CD14-positive monocyte (primary cell): ENCODE measurements at regions not wholly inside any gene's neighbourhood (a gene's known extent, or its start where the extent isn't known, plus 50 kb on each side); places are given as distances from the start of the nearest gene placed in this dataset.

Experiments
- DNase-seq, 3 donors: peaks; one replicate each; pipeline ENCODE4 v3.0.0-alpha.2; 2011 to 2022
- H2AFZ ChIP-seq: 2 replicates; pipeline ENCODE4 v1.6.0; 2012; ENCODE audit warnings: mild to moderate bottlenecking, low read depth, low read length, inconsistent platforms; ENCODE audit not compliant: insufficient read depth, poor library complexity, severe bottlenecking
- H3K27ac ChIP-seq, 2 donors: 1 replicate in 1 of 2; 2 replicates in 1 of 2; pipeline ENCODE4 v1.5.1; 2012 to 2013; ENCODE audit warnings: low read length in 2 of 2, control low read depth in 1 of 2, inconsistent platforms in 1 of 2, low read depth in 1 of 2, mild to moderate bottlenecking in 1 of 2
- H3K27me3 ChIP-seq, 2 donors: one replicate each; pipeline versions ENCODE4 v1.6.0 to v1.6.1; 2011 to 2013; ENCODE audit warnings: low read length in 2 of 2; ENCODE audit not compliant: control insufficient read depth in 2 of 2, insufficient read depth in 2 of 2
- H3K36me3 ChIP-seq, 2 donors: replicated peaks in 1 of 2; 1 replicate in 1 of 2; 2 replicates in 1 of 2; pipeline versions ENCODE4 v1.5.1 to v1.6.1; 2012 to 2013; ENCODE audit warnings: low read length in 2 of 2, control low read depth in 1 of 2, inconsistent platforms in 1 of 2, mild to moderate bottlenecking in 1 of 2; ENCODE audit not compliant: insufficient read depth in 2 of 2, control insufficient read depth in 1 of 2
- H3K4me1 ChIP-seq, 2 donors: 1 replicate in 1 of 2; 2 replicates in 1 of 2; pipeline versions ENCODE4 v1.5.1 to v1.6.1; 2012 to 2013; ENCODE audit warnings: low read length in 2 of 2, control low read depth in 1 of 2, inconsistent platforms in 1 of 2, mild to moderate bottlenecking in 1 of 2, moderate library complexity in 1 of 2; ENCODE audit not compliant: insufficient read depth in 2 of 2, control insufficient read depth in 1 of 2
- H3K4me2 ChIP-seq: replicated peaks from 2 replicates; pipeline ENCODE3; 2012; ENCODE audit warnings: low read length, moderate library complexity, mild to moderate bottlenecking; ENCODE audit not compliant: poor library complexity, severe bottlenecking; ENCODE audit errors: extremely low read depth
- H3K4me3 ChIP-seq, 3 experiments: fragments of 200-600 bp in 1 of 3; sonication (generic) in 1 of 3; replicated peaks in 1 of 3; 1 replicate in 2 of 3; 2 replicates in 1 of 3; pipeline ENCODE4 v1.5.1; 2011 to 2013; ENCODE audit warnings: low read length in 3 of 3, mild to moderate bottlenecking in 3 of 3, control low read depth in 2 of 3, low read depth in 2 of 3, inconsistent platforms in 1 of 3, moderate library complexity in 1 of 3
- H3K79me2 ChIP-seq: 2 replicates; pipeline ENCODE4 v1.6.0; 2012; ENCODE audit warnings: mild to moderate bottlenecking, control low read depth, inconsistent platforms, low read length, moderate library complexity; ENCODE audit not compliant: insufficient read depth
- H3K9ac ChIP-seq: 2 replicates; pipeline ENCODE4 v1.6.0; 2017; ENCODE audit warnings: low read length, mild to moderate bottlenecking; ENCODE audit not compliant: insufficient read depth, poor library complexity, severe bottlenecking
- H3K9me3 ChIP-seq, 2 donors: replicated peaks in 1 of 2; 1 replicate in 1 of 2; 2 replicates in 1 of 2; pipeline versions ENCODE4 v1.5.1 to v1.6.1; 2012 to 2013; ENCODE audit warnings: low read length in 2 of 2, control low read depth in 1 of 2; ENCODE audit not compliant: control insufficient read depth in 1 of 2, insufficient read depth in 1 of 2
- H4K20me1 ChIP-seq: 2 replicates; pipeline ENCODE4 v1.6.0; 2012; ENCODE audit warnings: mild to moderate bottlenecking, low read length, control low read depth, moderate library complexity; ENCODE audit not compliant: insufficient read depth
- H3K27ac Mint-ChIP-seq, 7 donors: one replicate each; pipeline ENCODE4 v1.8.0; 2020; ENCODE audit warnings: mild to moderate bottlenecking in 7 of 7, mixed read lengths in 7 of 7, moderate library complexity in 6 of 7, inconsistent platforms in 2 of 7
- H3K27me3 Mint-ChIP-seq, 3 donors: one replicate each; pipeline ENCODE4 v1.8.0; 2021 to 2022; ENCODE audit warnings: low read depth in 3 of 3, mild to moderate bottlenecking in 3 of 3, mixed read lengths in 3 of 3, moderate library complexity in 3 of 3, inconsistent platforms in 1 of 3
- H3K36me3 Mint-ChIP-seq, 2 donors: one replicate each; pipeline ENCODE4 v1.8.0; 2020; ENCODE audit warnings: mixed read lengths in 2 of 2, inconsistent platforms in 1 of 2, mild to moderate bottlenecking in 1 of 2
- H3K4me1 Mint-ChIP-seq: one replicate; pipeline ENCODE4 v1.8.0; 2020; ENCODE audit warnings: mild to moderate bottlenecking, mixed read lengths
- H3K4me3 Mint-ChIP-seq, 2 donors: one replicate each; pipeline ENCODE4 v1.8.0; 2020; ENCODE audit warnings: mild to moderate bottlenecking in 2 of 2, mixed read lengths in 2 of 2, moderate library complexity in 1 of 2
- H3K9me3 Mint-ChIP-seq, 7 donors: one replicate each; pipeline ENCODE4 v1.8.0; 2020 to 2022; ENCODE audit warnings: mixed read lengths in 7 of 7, mild to moderate bottlenecking in 6 of 7, moderate library complexity in 6 of 7, inconsistent platforms in 2 of 7
- CTCF ChIP-seq: fragments of 200-600 bp; IDR thresholded peaks from one replicate; pipeline ENCODE4 v1.8.0; 2022; ENCODE audit warnings: antibody characterized with exemption, mild to moderate bottlenecking
- WGBS: methylation state at CpG from one replicate; pipeline ENCODE4 v1.1.5; 2013; ENCODE audit warnings: missing lambda C conversion rate; ENCODE audit not compliant: insufficient coverage; 5-methylcytosine and 5-hydroxymethylcytosine counted together
- intact Hi-C, 2 donors: fragments of 100-400 bp; cut with micrococcal nuclease; formaldehyde crosslinking; loops; one replicate each; pipeline versions ENCODE4 v1.15.0 to v1.15.1; 2023

- no peak overlapping the region for H2AFZ ChIP-seq
- H4K20me1 ChIP-seq: no peaks in the 10 kb centered on the region
- no peak for TF ChIP-seq CTCF
- H3K4me3 Mint-ChIP-seq: no peak overlapping the region
- H3K9ac ChIP-seq: no peak overlapping the region
- no peaks in the 10 kb centered on the region for H3K9me3 ChIP-seq
- no peaks in the 10 kb centered on the region for H3K36me3 ChIP-seq
- H3K9me3 Mint-ChIP-seq: peaks cover 0 to 5% (median 0%) of the 10 kb centered on the region in 7 donors
- no peaks in the 10 kb centered on the region for H3K4me1 ChIP-seq
- no peak overlapping the region for H3K4me3 ChIP-seq
- H3K36me3 Mint-ChIP-seq: no peaks in the 10 kb centered on the region
- no peaks in the 10 kb centered on the region for H3K27me3 ChIP-seq
- no peaks in the 10 kb centered on the region for H3K27me3 Mint-ChIP-seq
- no peak overlapping the region for H3K27ac ChIP-seq
- intact Hi-C loops: no loop called here
- no CpG with 5 or more reads among the region's 1 CpG for WGBS
- H3K79me2 ChIP-seq: no peaks in the 10 kb centered on the region
- H3K4me1 Mint-ChIP-seq: no peaks in the 10 kb centered on the region
- H3K4me2 ChIP-seq: no peak overlapping the region
- H3K27ac Mint-ChIP-seq: no peak overlapping the region
- no peak for DNase-seq
Measured at GRCh38 chr4:175511861-175512260, 300.2 kb downstream of the GPM6A start.

- Histone ChIP-seq H3K9ac (no peak overlapping the region), H3K27me3 (no peaks in the 10 kb centered on the region), H3K79me2 (no peaks in the 10 kb centered on the region), H3K27ac (no peak overlapping the region), H2AFZ (no peak overlapping the region), H3K36me3 (no peaks in the 10 kb centered on the region), H3K4me1 (no peaks in the 10 kb centered on the region), H4K20me1 (no peaks in the 10 kb centered on the region), H3K9me3 (no peaks in the 10 kb centered on the region), H3K4me3 (no peak overlapping the region), H3K4me2 (no peak overlapping the region)
- Mint-ChIP-seq H3K9me3 (peaks cover 0 to 2% (median 0%) of the 10 kb centered on the region in 7 donors), H3K4me1 (no peaks in the 10 kb centered on the region), H3K36me3 (no peaks in the 10 kb centered on the region), H3K27ac (no peak overlapping the region), H3K4me3 (no peak overlapping the region), H3K27me3 (no peaks in the 10 kb centered on the region)
- TF ChIP-seq CTCF: no peak
- intact Hi-C loops: no loop called here
- DNase-seq: no peak
- WGBS: 95% methylated on average over 2 of the region's 5 CpGs
Measured at GRCh38 chr4:175514174-175514573, 297.9 kb downstream of the GPM6A start.
